GM23248 (cell line): ENCODE measurements at regions not wholly inside any gene's neighbourhood (a gene's known extent, or its start where the extent isn't known, plus 50 kb on each side); places are given as distances from the start of the nearest gene placed in this dataset.

ENCODE experiments used
- EZH2 ChIP-seq: fragments of 200-600 bp; sonication (generic); IDR thresholded peaks from 2 replicates; pipeline ENCODE4 v1.6.1; 2018; ENCODE audit warnings: antibody characterized with exemption, mild to moderate bottlenecking; ENCODE audit not compliant: insufficient read depth, poor library complexity, severe bottlenecking
- EZH2phosphoT487 ChIP-seq: fragments of 200-600 bp; sonication (generic); IDR thresholded peaks from 2 replicates; pipeline ENCODE4 v1.6.1; 2018; ENCODE audit warnings: antibody characterized with exemption, moderate library complexity, mild to moderate bottlenecking, low read depth; ENCODE audit not compliant: insufficient read depth

- TF ChIP-seq EZH2 (no peak), EZH2phosphoT487 (no peak)
These were observed 476.0 kb upstream of the TGFBR2 start for GRCh38 chr3:30130391-30130790.
